Skin of body (tissue), 1 donor: ENCODE measurements at regions not wholly inside any gene's neighbourhood (a gene's known extent, or its start where the extent isn't known, plus 50 kb on each side); places are given as distances from the start of the nearest gene placed in this dataset.
"Not testable (repeated sequence)": the region's sequence is repeated elsewhere in the genome, so short reads cannot be mapped to it uniquely, and the experiment has no call there.

ENCODE experiments used
- DNase-seq: peaks from one replicate; lab custom pipeline; 2025; lab: John Stamatoyannopoulos, UW

GRCh38 chr12:78269620-78270019 is 438.9 kb downstream of the NAV3 start:
- no peak for DNase-seq

- DNase-seq, result no peak
Measured at GRCh38 chr12:78271546-78271945, 440.9 kb downstream of the NAV3 start.

- DNase-seq, result no peak
Measured at GRCh38 chr12:78275886-78276285, 445.2 kb downstream of the NAV3 start.

- no peak for DNase-seq
Measured at GRCh38 chr12:78278706-78279190, 448.1 kb downstream of the NAV3 start.

- no peak for DNase-seq
Measured at GRCh38 chr12:78279567-78279966, 448.9 kb downstream of the NAV3 start.

GRCh38 chr12:78281102-78281501 is 450.4 kb downstream of the NAV3 start:
- not testable (repeated sequence) for DNase-seq

- no peak for DNase-seq
Measured at GRCh38 chr12:78284417-78284816, 453.7 kb downstream of the NAV3 start.

GRCh38 chr12:78290606-78291345 is 460.1 kb downstream of the NAV3 start:
- DNase-seq, result no peak

- no peak for DNase-seq
Measured at GRCh38 chr12:78293059-78293686, 462.5 kb downstream of the NAV3 start.

GRCh38 chr12:78301282-78301681 is 470.6 kb downstream of the NAV3 start:
- DNase-seq, result not testable (repeated sequence)

GRCh38 chr12:78305808-78306207 is 475.1 kb downstream of the NAV3 start:
- DNase-seq, result no peak

- DNase-seq, result no peak
Measured at GRCh38 chr12:78306236-78306635, 475.5 kb downstream of the NAV3 start.

- no peak for DNase-seq
Measured at GRCh38 chr12:78308701-78309100, 478.0 kb downstream of the NAV3 start.

- no peak for DNase-seq
Measured at GRCh38 chr12:78315028-78315427, 484.3 kb downstream of the NAV3 start.

GRCh38 chr12:78316136-78316535 is 485.4 kb downstream of the NAV3 start:
- DNase-seq, result no peak

GRCh38 chr12:78316631-78317468 is 486.2 kb downstream of the NAV3 start:
- DNase-seq, result no peak

GRCh38 chr12:78321696-78322095 is 491.0 kb downstream of the NAV3 start:
- DNase-seq, result no peak

- DNase-seq, result no peak
Measured at GRCh38 chr12:78323226-78323625, 492.5 kb downstream of the NAV3 start.

GRCh38 chr12:78324234-78324633 is 493.5 kb downstream of the NAV3 start:
- DNase-seq, result no peak

GRCh38 chr12:78328524-78328923 is 497.8 kb downstream of the NAV3 start:
- no peak for DNase-seq

- no peak for DNase-seq
Measured at GRCh38 chr12:78330131-78330530, 499.4 kb downstream of the NAV3 start.

GRCh38 chr12:78331181-78331580 is 500.5 kb downstream of the NAV3 start:
- DNase-seq, result no peak
